Mesenchymal stem cell (in vitro differentiated cells and primary cell): ENCODE measurements at regions not wholly inside any gene's neighbourhood (a gene's known extent, or its start where the extent isn't known, plus 50 kb on each side); places are given as distances from the start of the nearest gene placed in this dataset.

Source experiments
- DNase-seq: peaks from one replicate; pipeline ENCODE4 v3.0.0-alpha.2; 2013
- H2AFZ ChIP-seq: one replicate; pipeline ENCODE4 v1.6.1; 2013; ENCODE audit warnings: low read depth, mild to moderate bottlenecking, control low read depth, inconsistent platforms, low read length, moderate library complexity
- H2AK5ac ChIP-seq: 2 replicates; pipeline ENCODE4 v1.6.1; 2013; ENCODE audit warnings: low read length, moderate library complexity, mild to moderate bottlenecking, inconsistent platforms; ENCODE audit not compliant: severe bottlenecking
- H2BK120ac ChIP-seq: one replicate; pipeline ENCODE4 v1.6.1; 2013; ENCODE audit warnings: low read depth, mild to moderate bottlenecking, inconsistent platforms, low read length, moderate library complexity
- H2BK12ac ChIP-seq, 2 experiments: one replicate each; pipeline ENCODE4 v1.6.1; 2013; ENCODE audit warnings: inconsistent platforms in 2 of 2, low read length in 2 of 2, mild to moderate bottlenecking in 2 of 2, moderate library complexity in 2 of 2, control low read depth in 1 of 2
- H2BK15ac ChIP-seq: one replicate; pipeline ENCODE4 v1.6.1; 2013; ENCODE audit warnings: mild to moderate bottlenecking, low read depth, inconsistent platforms; ENCODE audit not compliant: poor library complexity, severe bottlenecking
- H2BK5ac ChIP-seq: 2 replicates; pipeline ENCODE4 v1.6.1; 2013; ENCODE audit warnings: low read depth, mild to moderate bottlenecking, low read length, control low read depth, inconsistent platforms; ENCODE audit not compliant: poor library complexity, severe bottlenecking
- H3K14ac ChIP-seq, 2 experiments: one replicate each; pipeline ENCODE4 v1.6.1; 2013; ENCODE audit warnings: inconsistent platforms in 2 of 2, low read length in 2 of 2, control low read depth in 1 of 2, mild to moderate bottlenecking in 1 of 2, moderate library complexity in 1 of 2
- H3K18ac ChIP-seq, 2 experiments: one replicate each; pipeline ENCODE4 v1.6.1; 2013; ENCODE audit warnings: inconsistent platforms in 2 of 2, low read length in 2 of 2, control low read depth in 1 of 2, low read depth in 1 of 2, mild to moderate bottlenecking in 1 of 2
- H3K23ac ChIP-seq, 2 experiments: one replicate each; pipeline ENCODE4 v1.6.1; 2013; ENCODE audit warnings: inconsistent platforms in 2 of 2, low read length in 2 of 2, mild to moderate bottlenecking in 2 of 2, moderate library complexity in 2 of 2, control low read depth in 1 of 2
- H3K27ac ChIP-seq: 2 replicates; pipeline ENCODE4 v1.5.1; 2013; ENCODE audit warnings: mild to moderate bottlenecking, moderate library complexity, low read length, control low read depth, inconsistent platforms; ENCODE audit not compliant: poor library complexity, severe bottlenecking
- H3K27me3 ChIP-seq, 2 experiments: 2 replicates each; pipeline versions ENCODE4 v1.6.1 to v1.7.0; 2013; ENCODE audit warnings: low read length in 2 of 2, mild to moderate bottlenecking in 2 of 2, moderate library complexity in 2 of 2, control low read depth in 1 of 2, inconsistent platforms in 1 of 2; ENCODE audit not compliant: control insufficient read depth in 1 of 2, insufficient read depth in 1 of 2
- H3K36me3 ChIP-seq, 2 experiments: 2 replicates each; pipeline versions ENCODE4 v1.6.1 to v1.7.0; 2013; ENCODE audit warnings: low read length in 2 of 2, control low read depth in 1 of 2, inconsistent platforms in 1 of 2, low read depth in 1 of 2, mild to moderate bottlenecking in 1 of 2; ENCODE audit not compliant: insufficient read depth in 2 of 2, control insufficient read depth in 1 of 2
- H3K4ac ChIP-seq, 2 experiments: one replicate each; pipeline ENCODE4 v1.6.1; 2013; ENCODE audit warnings: inconsistent platforms in 2 of 2, low read length in 2 of 2, mild to moderate bottlenecking in 2 of 2, moderate library complexity in 2 of 2, control low read depth in 1 of 2, low read depth in 1 of 2
- H3K4me1 ChIP-seq: 2 replicates; pipeline ENCODE4 v1.6.1; 2013; ENCODE audit warnings: low read depth, low read length, control low read depth; ENCODE audit not compliant: control insufficient read depth, insufficient read depth
- H3K4me2 ChIP-seq: 2 replicates; pipeline ENCODE4 v1.6.1; 2013; ENCODE audit warnings: low read length, mild to moderate bottlenecking, inconsistent platforms; ENCODE audit not compliant: poor library complexity, severe bottlenecking
- H3K4me3 ChIP-seq, 2 experiments: 2 replicates each; pipeline versions ENCODE4 v1.5.1 to v1.7.0; 2013; ENCODE audit warnings: low read length in 2 of 2, mild to moderate bottlenecking in 2 of 2, control low read depth in 1 of 2, low read depth in 1 of 2; ENCODE audit not compliant: insufficient read depth in 1 of 2
- H3K79me1 ChIP-seq: replicated peaks from 2 replicates; pipeline ENCODE4 v1.6.1; 2013; ENCODE audit warnings: mild to moderate bottlenecking, control low read depth, low read length, inconsistent platforms; ENCODE audit not compliant: poor library complexity, severe bottlenecking
- H3K9ac ChIP-seq: 2 replicates; pipeline ENCODE4 v1.7.0; 2013; ENCODE audit warnings: mild to moderate bottlenecking, low read length, moderate library complexity
- H3K9me3 ChIP-seq: 2 replicates; pipeline ENCODE4 v1.7.0; 2013; ENCODE audit warnings: mild to moderate bottlenecking, low read length; ENCODE audit not compliant: control insufficient read depth
- H4K8ac ChIP-seq: one replicate; pipeline ENCODE4 v1.6.1; 2013; ENCODE audit warnings: inconsistent platforms, mild to moderate bottlenecking, low read length, moderate library complexity
- H4K91ac ChIP-seq: one replicate; pipeline ENCODE4 v1.6.1; 2013; ENCODE audit warnings: mild to moderate bottlenecking, low read length, inconsistent platforms
- WGBS: methylation state at CpG from one replicate; pipeline ENCODE4 v1.1.7; 2013; ENCODE audit warnings: mixed read lengths; 5-methylcytosine and 5-hydroxymethylcytosine counted together

DNA sequence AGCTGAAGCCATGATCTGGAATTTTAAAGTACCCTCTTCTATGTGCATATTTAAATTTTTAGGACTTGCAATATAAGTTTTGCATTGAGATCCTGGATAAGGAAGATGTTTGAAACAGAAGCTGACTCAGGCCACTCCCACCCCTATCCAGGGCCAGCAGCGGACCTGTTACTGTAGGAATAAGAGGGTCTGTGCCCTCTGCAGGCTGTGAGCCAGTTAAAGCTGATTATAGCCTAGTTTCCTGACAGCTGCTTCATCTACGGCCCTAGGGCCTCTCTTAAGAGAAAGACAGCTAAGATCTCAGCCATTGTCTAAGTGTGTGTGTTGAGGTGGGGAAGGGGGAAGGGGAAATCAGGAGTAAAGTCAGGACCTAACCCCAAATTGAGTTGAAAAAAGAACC is 234.0 kb downstream of the HAUS1 start:
- Histone ChIP-seq H3K4me2 (no peak overlapping the region), H2BK15ac (no peak overlapping the region), H3K9ac (no peak overlapping the region), H2BK12ac (no peak overlapping the region), H4K91ac (no peak overlapping the region), H3K4me3 (no peak overlapping the region), H4K8ac (no peak overlapping the region), H3K4me1 (peaks cover 20% of the 10 kb centered on the region), H3K23ac (no peak overlapping the region), H2BK5ac (no peak overlapping the region), H3K27ac (no peak overlapping the region), H3K9me3 (no peaks in the 10 kb centered on the region), H3K14ac (no peak overlapping the region), H3K4ac (no peak overlapping the region), H3K18ac (no peak overlapping the region), H2AFZ (no peak overlapping the region), H3K27me3 (peaks cover 7 to 73% of the 10 kb centered on the region in 2 experiments), H3K36me3 (no peaks in the 10 kb centered on the region), H2AK5ac (no peak overlapping the region), H2BK120ac (no peak overlapping the region), H3K79me1 (peaks cover 2% of the 10 kb centered on the region)
- WGBS = 0% methylated on average over 1 of the region's 2 CpGs
- DNase-seq = no peak

GRCh38 chr18:46338766-46339165 is 234.6 kb downstream of the HAUS1 start:
- Histone ChIP-seq H4K91ac (no peak overlapping the region), H3K14ac (no peak overlapping the region), H2BK5ac (no peak overlapping the region), H2BK12ac (no peak overlapping the region), H3K4me3 (no peak overlapping the region), H3K4me1 (peaks cover 17% of the 10 kb centered on the region), H3K9me3 (no peaks in the 10 kb centered on the region), H2AFZ (no peak overlapping the region), H3K36me3 (no peaks in the 10 kb centered on the region), H2AK5ac (no peak overlapping the region), H3K4ac (no peak overlapping the region), H2BK15ac (no peak overlapping the region), H3K27me3 (peaks cover 3 to 71% of the 10 kb centered on the region in 2 experiments), H3K9ac (no peak overlapping the region), H3K18ac (no peak overlapping the region), H3K23ac (no peak overlapping the region), H4K8ac (no peak overlapping the region), H3K79me1 (peaks cover 2% of the 10 kb centered on the region), H2BK120ac (no peak overlapping the region), H3K27ac (no peak overlapping the region), H3K4me2 (no peak overlapping the region)
- DNase-seq = no peak
- WGBS = 73% methylated on average over 5 of the region's 7 CpGs

GRCh38 chr18:46340716-46341115 is 236.5 kb downstream of the HAUS1 start:
- 90% methylated on average over 7 of the region's 7 CpGs for WGBS
- H3K4me2 ChIP-seq = no peak overlapping the region
- H4K8ac ChIP-seq = no peak overlapping the region
- no peak overlapping the region for H3K9ac ChIP-seq
- peaks cover 7% of the 10 kb centered on the region for H3K4me1 ChIP-seq
- no peak overlapping the region for H2BK15ac ChIP-seq
- no peak overlapping the region for H3K23ac ChIP-seq
- no peak overlapping the region for H3K14ac ChIP-seq
- H3K36me3 ChIP-seq = no peaks in the 10 kb centered on the region
- peaks cover 3 to 61% of the 10 kb centered on the region in 2 experiments for H3K27me3 ChIP-seq
- H3K27ac ChIP-seq = no peak overlapping the region
- no peak overlapping the region for H2BK12ac ChIP-seq
- H2BK5ac ChIP-seq = no peak overlapping the region
- H4K91ac ChIP-seq = no peak overlapping the region
- no peak overlapping the region for H3K4me3 ChIP-seq
- no peaks in the 10 kb centered on the region for H3K9me3 ChIP-seq
- H3K4ac ChIP-seq = no peak overlapping the region
- DNase-seq = no peak
- H2AFZ ChIP-seq = no peak overlapping the region
- H2AK5ac ChIP-seq = no peak overlapping the region
- no peak overlapping the region for H2BK120ac ChIP-seq
- no peak overlapping the region for H3K18ac ChIP-seq
- H3K79me1 ChIP-seq = peaks cover 2% of the 10 kb centered on the region

GRCh38 chr18:46341986-46342525 is 237.9 kb downstream of the HAUS1 start:
- H3K23ac ChIP-seq = no peak overlapping the region
- no peak overlapping the region for H3K27ac ChIP-seq
- H4K8ac ChIP-seq = no peak overlapping the region
- 79% methylated on average over 5 of the region's 6 CpGs for WGBS
- no peak overlapping the region for H2AK5ac ChIP-seq
- no peak overlapping the region for H3K4ac ChIP-seq
- H2BK12ac ChIP-seq = no peak overlapping the region
- H4K91ac ChIP-seq = no peak overlapping the region
- no peak overlapping the region for H2BK120ac ChIP-seq
- no peak for DNase-seq
- no peak overlapping the region for H3K9ac ChIP-seq
- no peak overlapping the region for H2AFZ ChIP-seq
- H3K4me1 ChIP-seq = peaks cover 5% of the 10 kb centered on the region
- no peak overlapping the region for H3K4me2 ChIP-seq
- no peak overlapping the region for H2BK15ac ChIP-seq
- H3K18ac ChIP-seq = no peak overlapping the region
- no peaks in the 10 kb centered on the region for H3K36me3 ChIP-seq
- no peak overlapping the region for H2BK5ac ChIP-seq
- H3K27me3 ChIP-seq = peaks cover 3 to 49% of the 10 kb centered on the region in 2 experiments
- H3K4me3 ChIP-seq = no peak overlapping the region
- no peak overlapping the region for H3K14ac ChIP-seq
- peaks cover 2% of the 10 kb centered on the region for H3K79me1 ChIP-seq
- no peaks in the 10 kb centered on the region for H3K9me3 ChIP-seq
